ENCODE measurements at regions not wholly inside any gene's neighbourhood (a gene's known extent, or its start where the extent isn't known, plus 50 kb on each side); places are given as distances from the start of the nearest gene placed in this dataset.

- no peak for TF ChIP-seq MAX (IDR thresholded peaks at IDR 0.05; ENCODE audit: low read depth, low read length)
- no peak for TF ChIP-seq NFYB (IDR thresholded peaks at IDR 0.05; ENCODE audit: insufficient read depth, low read depth, low read length)
- TF ChIP-seq KAT2A (conservative IDR thresholded peaks at IDR 0.05; ENCODE audit: control insufficient read depth, low read depth, low read length), result no peak
- TF ChIP-seq ZBED1 (IDR thresholded peaks at IDR 0.05; ENCODE audit: borderline replicate concordance), result no peak
Measured at GRCh38 chr9:18111146-18111545, 362.8 kb upstream of the ADAMTSL1 start (continued).

GRCh38 chr9:18114559-18115475 is 359.1 kb upstream of the ADAMTSL1 start:
- SMC1A ChIA-PET (ENCODE audit: uncharacterized antibody, unreplicated experiment), result no interaction called here
- Histone ChIP-seq H3K9ac (ENCODE audit: control insufficient read depth, insufficient read depth, low read length) (no peak overlapping the region), H3K79me2 (ENCODE audit: control insufficient read depth, insufficient read depth, low read length) (no peaks in the 10 kb centered on the region), H3K9me3 (replicated peaks; ENCODE audit: control insufficient read depth, insufficient read depth, low read length) (no peaks in the 10 kb centered on the region), H3K36me3 (ENCODE audit: control insufficient read depth in 2 of 2, insufficient read depth in 2 of 2, low read length in 1 of 2) (no peaks in the 10 kb centered on the region), H3K4me1 (ENCODE audit: control insufficient read depth, insufficient read depth, low read length) (no peaks in the 10 kb centered on the region), H3K4me3 (no peak overlapping the region), H4K20me1 (ENCODE audit: control insufficient read depth, insufficient read depth) (no peaks in the 10 kb centered on the region), H3K4me2 (ENCODE audit: control insufficient read depth, insufficient read depth) (no peak overlapping the region), H3K27me3 (replicated peaks in 1 of 2; ENCODE audit: control insufficient read depth in 2 of 2, insufficient read depth in 2 of 2, low read length in 1 of 2) (no peaks in the 10 kb centered on the region), H2AFZ (ENCODE audit: control insufficient read depth, low read depth, low read length) (no peak overlapping the region), H3K27ac (ENCODE audit: control insufficient read depth, insufficient read depth) (no peak overlapping the region)
- POLR2A ChIA-PET, result no interaction called here
- in situ Hi-C loops (cut with MboI), result no loop called here
- RAD21 ChIA-PET (ENCODE audit: unreplicated experiment), result no interaction called here
- WGBS (ENCODE audit: insufficient coverage, insufficient replicate concordance, low lambda C conversion rate, missing lambda C conversion rate), result 23% methylated on average over 10 of the region's 10 CpGs
- DNase-seq (ENCODE audit: low read depth, low spot score) (no peak), FAIRE-seq (no peak), ATAC-seq (no peak)
- CTCF ChIA-PET, result interaction anchor here (0.9 kb wide), 1 partner anchor 60 kb away, joined by 3 read pairs; no protein-coding TSS in a partner anchor
- intact Hi-C loops (cut with micrococcal nuclease; ENCODE audit: unreplicated experiment), result no loop called here
- BruUV-seq (replicated peaks), result no TSS peak
- TF ChIP-seq BCL11A (IDR thresholded peaks at IDR 0.05; ENCODE audit: low read depth, low read length) (no peak), PAX5 (IDR thresholded peaks at IDR 0.05; ENCODE audit: borderline replicate concordance, low read depth, low read length) (no peak), KAT2A (conservative IDR thresholded peaks at IDR 0.05; ENCODE audit: control insufficient read depth, low read depth, low read length) (no peak), HDAC6 (IDR thresholded peaks at IDR 0.05; ENCODE audit: unreplicated experiment) (no peak), SREBF1 (IDR thresholded peaks at IDR 0.05; ENCODE audit: low read length) (no peak), SREBF2 (IDR thresholded peaks at IDR 0.05; ENCODE audit: low read length) (no peak), RAD21 (IDR thresholded peaks at IDR 0.05; ENCODE audit: insufficient read depth, low read depth, low read length) (no peak), REST (IDR thresholded peaks at IDR 0.05; ENCODE audit: low read depth, low read length) (no peak), EP300 (IDR thresholded peaks at IDR 0.05; ENCODE audit: borderline replicate concordance in 1 of 2, control insufficient read depth in 1 of 2, low read depth in 2 of 2, low read length in 2 of 2) (no peak), STAT3 (IDR thresholded peaks at IDR 0.05; ENCODE audit: low read depth, low read length) (no peak), BMI1 (IDR thresholded peaks at IDR 0.05; ENCODE audit: borderline replicate concordance) (no peak), CEBPB (IDR thresholded peaks at IDR 0.05; ENCODE audit: borderline replicate concordance in 1 of 2, low read depth in 2 of 2, low read length in 2 of 2) (no peak), TCF12 (IDR thresholded peaks at IDR 0.05; ENCODE audit: low read depth, low read length) (no peak), RELB (IDR thresholded peaks at IDR 0.05; ENCODE audit: low read depth) (no peak)
